ENCODE measurements at regions not wholly inside any gene's neighbourhood (a gene's known extent, or its start where the extent isn't known, plus 50 kb on each side); places are given as distances from the start of the nearest gene placed in this dataset.

- TF ChIP-seq CTCF (IDR thresholded peaks at IDR 0.05) (no peak), POLR2A (IDR thresholded peaks at IDR 0.05) (no peak)
Measured at GRCh38 chr11:103844327-103845215, 191.9 kb upstream of the DDI1 start.

Data from lower leg skin (tissue), 3 donors.